ENCODE measurements at regions not wholly inside any gene's neighbourhood (a gene's known extent, or its start where the extent isn't known, plus 50 kb on each side); places are given as distances from the start of the nearest gene placed in this dataset.

GRCh38 chr2:120897399-120897798 lies 161.7 kb downstream of the GLI2 start:
- no peak for DNase-seq (ENCODE audit: low read depth in 1 of 2, low spot score in 1 of 2)

- DNase-seq (ENCODE audit: low read depth in 1 of 2, low spot score in 1 of 2) = no peak
These were observed 162.8 kb downstream of the GLI2 start for GRCh38 chr2:120898496-120898895.

GRCh38 chr2:120898961-120899750 lies 163.5 kb downstream of the GLI2 start:
- DNase-seq (ENCODE audit: low read depth in 1 of 2, low spot score in 1 of 2) = no peak

GRCh38 chr2:120899771-120900170 lies 164.1 kb downstream of the GLI2 start:
- no peak for DNase-seq (ENCODE audit: low read depth in 1 of 2, low spot score in 1 of 2)

- DNase-seq (ENCODE audit: low read depth in 1 of 2, low spot score in 1 of 2) = no peak
These were observed 165.5 kb downstream of the GLI2 start for GRCh38 chr2:120901201-120901600.

- no peak for DNase-seq (ENCODE audit: low read depth in 1 of 2, low spot score in 1 of 2)
These were observed 166.9 kb downstream of the GLI2 start for GRCh38 chr2:120902592-120902991.

GRCh38 chr2:120904379-120904778 lies 168.7 kb downstream of the GLI2 start:
- DNase-seq (ENCODE audit: low read depth in 1 of 2, low spot score in 1 of 2) = no peak

GRCh38 chr2:120904830-120905234 lies 169.2 kb downstream of the GLI2 start:
- DNase-seq (ENCODE audit: low read depth in 1 of 2, low spot score in 1 of 2) = no peak

- no peak for DNase-seq (ENCODE audit: low read depth in 1 of 2, low spot score in 1 of 2)
These were observed 169.6 kb downstream of the GLI2 start for GRCh38 chr2:120905298-120905697.

GRCh38 chr2:120905824-120906571 lies 170.3 kb downstream of the GLI2 start:
- no peak for DNase-seq (ENCODE audit: low read depth in 1 of 2, low spot score in 1 of 2)

- DNase-seq (ENCODE audit: low read depth in 1 of 2, low spot score in 1 of 2) = no peak
These were observed 171.2 kb downstream of the GLI2 start for GRCh38 chr2:120906914-120907313.

- DNase-seq (ENCODE audit: low read depth in 1 of 2, low spot score in 1 of 2) = no peak
These were observed 172.2 kb downstream of the GLI2 start for GRCh38 chr2:120907822-120908221.

GRCh38 chr2:120908314-120908975 lies 172.8 kb downstream of the GLI2 start:
- DNase-seq (ENCODE audit: low read depth in 1 of 2, low spot score in 1 of 2) = no peak

- no peak for DNase-seq (ENCODE audit: low read depth in 1 of 2, low spot score in 1 of 2)
These were observed 173.4 kb downstream of the GLI2 start for GRCh38 chr2:120909102-120909501.

GRCh38 chr2:120910164-120910563 lies 174.5 kb downstream of the GLI2 start:
- DNase-seq (ENCODE audit: low read depth in 1 of 2, low spot score in 1 of 2) = no peak

GRCh38 chr2:120910956-120911951 lies 175.6 kb downstream of the GLI2 start:
- DNase-seq (ENCODE audit: low read depth in 1 of 2, low spot score in 1 of 2) = no peak

- DNase-seq (ENCODE audit: low read depth in 1 of 2, low spot score in 1 of 2) = no peak
These were observed 176.7 kb downstream of the GLI2 start for GRCh38 chr2:120912101-120912985.

- DNase-seq (ENCODE audit: low read depth in 1 of 2, low spot score in 1 of 2) = no peak
These were observed 178.5 kb downstream of the GLI2 start for GRCh38 chr2:120913972-120914838.
